ENCODE measurements at regions not wholly inside any gene's neighbourhood (a gene's known extent, or its start where the extent isn't known, plus 50 kb on each side); places are given as distances from the start of the nearest gene placed in this dataset. TPM values are rescaled to one million over a fixed set of nuclear protein-coding genes. Genes with fewer than 3 reads are reported as not detected.

DNA sequence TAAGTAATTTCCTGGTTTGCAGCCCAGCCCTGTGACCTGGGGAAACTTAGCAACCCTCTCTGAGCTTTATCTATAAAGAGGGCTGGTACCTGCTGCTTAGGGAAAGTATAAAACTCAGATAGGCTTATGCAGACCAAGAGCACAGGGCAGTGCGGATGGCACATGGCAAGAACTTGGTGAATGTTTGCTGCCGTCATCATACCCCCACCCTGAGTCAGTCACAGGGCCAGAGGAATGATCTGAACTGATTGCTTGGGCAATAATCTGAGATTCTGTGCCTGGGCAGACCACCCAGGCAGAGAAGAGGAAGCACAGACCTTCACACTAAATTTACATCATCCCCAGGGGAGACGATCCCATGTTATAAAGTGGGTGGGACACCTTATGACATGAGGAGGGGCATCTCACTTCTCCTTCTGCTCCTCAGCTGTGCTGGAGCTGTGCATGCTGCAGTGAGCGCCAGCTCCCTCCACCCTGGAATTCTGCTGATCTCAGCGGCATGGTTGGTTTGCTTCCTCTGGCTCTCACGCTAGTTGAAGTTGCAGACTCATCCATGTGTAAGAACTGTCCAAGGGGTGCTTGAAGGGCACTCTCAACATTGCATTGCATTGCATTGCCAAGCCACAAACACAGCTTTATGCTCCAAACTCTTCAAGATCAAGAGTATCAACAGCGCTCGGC lies 197.1 kb downstream of the AJAP1 start:
- DNase-seq = no peak
- TF ChIP-seq, protein P1, sequence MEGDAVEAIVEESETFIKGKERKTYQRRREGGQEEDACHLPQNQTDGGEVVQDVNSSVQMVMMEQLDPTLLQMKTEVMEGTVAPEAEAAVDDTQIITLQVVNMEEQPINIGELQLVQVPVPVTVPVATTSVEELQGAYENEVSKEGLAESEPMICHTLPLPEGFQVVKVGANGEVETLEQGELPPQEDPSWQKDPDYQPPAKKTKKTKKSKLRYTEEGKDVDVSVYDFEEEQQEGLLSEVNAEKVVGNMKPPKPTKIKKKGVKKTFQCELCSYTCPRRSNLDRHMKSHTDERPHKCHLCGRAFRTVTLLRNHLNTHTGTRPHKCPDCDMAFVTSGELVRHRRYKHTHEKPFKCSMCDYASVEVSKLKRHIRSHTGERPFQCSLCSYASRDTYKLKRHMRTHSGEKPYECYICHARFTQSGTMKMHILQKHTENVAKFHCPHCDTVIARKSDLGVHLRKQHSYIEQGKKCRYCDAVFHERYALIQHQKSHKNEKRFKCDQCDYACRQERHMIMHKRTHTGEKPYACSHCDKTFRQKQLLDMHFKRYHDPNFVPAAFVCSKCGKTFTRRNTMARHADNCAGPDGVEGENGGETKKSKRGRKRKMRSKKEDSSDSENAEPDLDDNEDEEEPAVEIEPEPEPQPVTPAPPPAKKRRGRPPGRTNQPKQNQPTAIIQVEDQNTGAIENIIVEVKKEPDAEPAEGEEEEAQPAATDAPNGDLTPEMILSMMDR (IDR thresholded peaks at IDR 0.05; ENCODE audit: borderline replicate concordance) = no peak
- H3K4me3 ChIP-seq = no peak overlapping the region
- peaks cover 25% of the 10 kb centered on the region for H3K9me3 ChIP-seq (replicated peaks)
- intact Hi-C loops (cut with micrococcal nuclease) = no loop called here
- peaks cover 20% of the 10 kb centered on the region for H3K27me3 ChIP-seq (ENCODE audit: low read depth)
- H3K27ac ChIP-seq (replicated peaks) = no peak overlapping the region
- H3K36me3 ChIP-seq = no peaks in the 10 kb centered on the region
- H3K4me1 ChIP-seq = no peaks in the 10 kb centered on the region

DNA sequence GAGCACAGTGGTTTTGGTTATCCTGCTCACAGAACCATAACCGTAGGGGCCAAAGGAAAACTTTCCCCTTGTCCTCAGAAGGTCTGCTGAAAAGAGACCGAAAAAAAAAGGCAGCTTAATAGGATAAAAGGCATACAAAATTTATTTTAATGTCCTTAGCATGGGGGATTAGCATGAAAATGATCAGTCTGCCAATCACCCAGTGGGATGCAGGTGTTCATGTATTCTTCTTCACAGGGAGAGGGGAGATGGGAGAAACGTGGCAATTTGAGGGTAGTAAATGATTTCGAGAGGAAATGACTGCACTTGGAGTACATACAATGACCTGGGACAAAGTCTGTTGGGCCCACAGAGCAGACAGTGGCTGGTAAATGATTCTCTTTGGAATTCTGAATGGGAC lies 194.0 kb downstream of the AJAP1 start:
- Histone ChIP-seq H3K9me3 (replicated peaks) (peaks cover 13% of the 10 kb centered on the region), H3K27ac (replicated peaks) (no peak overlapping the region), H3K27me3 (ENCODE audit: low read depth) (peaks cover 16% of the 10 kb centered on the region), H3K36me3 (no peaks in the 10 kb centered on the region), H3K4me3 (no peak overlapping the region), H3K4me1 (no peaks in the 10 kb centered on the region)
- TF ChIP-seq, protein P1 (IDR thresholded peaks at IDR 0.05; ENCODE audit: borderline replicate concordance) = no peak
- intact Hi-C loops (cut with micrococcal nuclease) = no loop called here
- no peak for DNase-seq

DNA sequence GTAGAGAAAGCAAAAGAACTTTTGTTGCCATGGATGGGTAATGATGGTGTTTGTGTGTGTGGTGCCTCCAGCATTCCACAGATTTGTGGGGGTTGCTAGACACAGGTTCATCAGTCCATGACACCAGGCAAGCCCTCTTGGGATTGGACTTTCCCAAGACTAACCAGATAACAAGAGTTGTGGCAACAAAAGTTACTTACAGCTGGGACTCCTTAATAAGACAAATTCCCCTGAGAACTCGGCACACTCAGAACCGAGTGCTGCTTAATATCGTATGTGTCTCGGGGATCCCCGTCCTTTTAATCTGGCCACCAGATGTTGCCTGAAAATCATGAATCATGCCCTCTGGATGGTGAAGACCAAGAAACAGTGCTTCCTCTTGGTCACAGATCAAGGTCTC lies 193.3 kb downstream of the AJAP1 start:
- Histone ChIP-seq H3K27ac (replicated peaks) (no peak overlapping the region), H3K27me3 (ENCODE audit: low read depth) (peaks cover 16% of the 10 kb centered on the region), H3K9me3 (replicated peaks) (peaks cover 13% of the 10 kb centered on the region), H3K4me1 (no peaks in the 10 kb centered on the region), H3K36me3 (no peaks in the 10 kb centered on the region), H3K4me3 (no peak overlapping the region)
- intact Hi-C loops (cut with micrococcal nuclease) = no loop called here
- DNase-seq = no peak
- TF ChIP-seq, protein P1 (IDR thresholded peaks at IDR 0.05; ENCODE audit: borderline replicate concordance) = no peak

Small RNAs in the stretch of these regions (microRNA-seq; reads per million reads assigned to microRNA genes)
- not detected for gene MIR4417
